CD4-positive, alpha-beta T cell treated with Interferon gamma for 1 hour (primary cell): ENCODE measurements at regions not wholly inside any gene's neighbourhood (a gene's known extent, or its start where the extent isn't known, plus 50 kb on each side); places are given as distances from the start of the nearest gene placed in this dataset.

Experiments
- DNase-seq: peaks from one replicate; pipeline ENCODE4 v3.0.0-alpha.2; 2020

- DNase-seq, result no peak
Measured at GRCh38 chr1:61627365-61627764, 97.6 kb downstream of the TM2D1 start.

GRCh38 chr1:61626816-61627215 is 98.1 kb downstream of the TM2D1 start:
- DNase-seq, result no peak

- no peak for DNase-seq
Measured at GRCh38 chr1:61623852-61624251, 101.1 kb downstream of the TM2D1 start.

GRCh38 chr1:61620536-61620935 is 104.4 kb downstream of the TM2D1 start:
- DNase-seq, result no peak

- no peak for DNase-seq
Measured at GRCh38 chr1:61618755-61619154, 106.2 kb downstream of the TM2D1 start.

GRCh38 chr1:61618193-61618592 is 106.7 kb downstream of the TM2D1 start:
- DNase-seq, result no peak

GRCh38 chr1:61616830-61617229 is 108.1 kb downstream of the TM2D1 start:
- no peak for DNase-seq

- no peak for DNase-seq
Measured at GRCh38 chr1:61612602-61613001, 112.3 kb downstream of the TM2D1 start.

- DNase-seq, result no peak
Measured at GRCh38 chr1:61609040-61609439, 115.9 kb downstream of the TM2D1 start.

- DNase-seq, result no peak
Measured at GRCh38 chr1:61607448-61607847, 117.5 kb downstream of the TM2D1 start.

GRCh38 chr1:61606448-61607312 is 118.3 kb downstream of the TM2D1 start:
- DNase-seq, result no peak

- DNase-seq, result no peak
Measured at GRCh38 chr1:61605607-61606321, 119.2 kb downstream of the TM2D1 start.

- no peak for DNase-seq
Measured at GRCh38 chr1:61604684-61605083, 120.3 kb downstream of the TM2D1 start.

GRCh38 chr1:61604261-61604660 is 120.7 kb downstream of the TM2D1 start:
- no peak for DNase-seq

- DNase-seq, result no peak
Measured at GRCh38 chr1:61602663-61603062, 122.3 kb downstream of the TM2D1 start.

GRCh38 chr1:61597601-61598000 is 127.3 kb downstream of the TM2D1 start:
- no peak for DNase-seq

- DNase-seq, result no peak
Measured at GRCh38 chr1:61593331-61593730, 131.6 kb downstream of the TM2D1 start.

GRCh38 chr1:61591351-61591750 is 133.6 kb downstream of the TM2D1 start:
- no peak for DNase-seq

- DNase-seq, result peak; percentile 19
Measured at GRCh38 chr1:61588736-61589672, 135.9 kb downstream of the TM2D1 start.

GRCh38 chr1:61585714-61586113 is 139.2 kb downstream of the TM2D1 start:
- no peak for DNase-seq

- DNase-seq, result no peak
Measured at GRCh38 chr1:61583703-61584102, 141.2 kb downstream of the TM2D1 start.

GRCh38 chr1:61581251-61581650 is 143.7 kb downstream of the TM2D1 start:
- no peak for DNase-seq

GRCh38 chr1:61580417-61580816 is 144.5 kb downstream of the TM2D1 start:
- DNase-seq, result no peak
